ENCODE measurements at regions not wholly inside any gene's neighbourhood (a gene's known extent, or its start where the extent isn't known, plus 50 kb on each side); places are given as distances from the start of the nearest gene placed in this dataset.

DNA sequence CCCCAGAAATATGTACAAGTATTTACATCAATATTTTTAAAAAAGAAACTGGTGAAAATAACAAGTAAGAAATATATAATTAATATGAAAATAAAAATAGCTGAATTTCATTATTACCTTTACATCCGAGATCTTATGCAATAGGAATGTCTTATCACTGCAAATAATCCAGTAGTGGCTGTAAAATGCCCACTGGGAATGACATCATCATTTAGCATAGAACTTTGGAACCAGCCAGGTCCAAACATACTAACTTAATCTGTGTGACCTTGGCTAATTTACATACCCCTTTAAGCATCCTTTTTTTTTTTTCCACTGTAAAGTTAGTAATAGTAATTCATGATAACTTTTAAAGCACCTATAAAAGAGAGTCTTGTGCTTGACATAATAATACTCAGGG, 611.7 kb downstream of the ZIC1 start (continued):
- TF ChIP-seq ETS1 (IDR thresholded peaks at IDR 0.05) (no peak), POLR2AphosphoS5 (IDR thresholded peaks at IDR 0.05; ENCODE audit: low read depth) (no peak), ZNF462 (CRISPR knock-in tag; IDR thresholded peaks at IDR 0.05) (no peak), ZNF331 (CRISPR knock-in tag; IDR thresholded peaks at IDR 0.05; ENCODE audit: low read depth) (no peak), ZNF114 (CRISPR knock-in tag; IDR thresholded peaks at IDR 0.05) (no peak)

DNA sequence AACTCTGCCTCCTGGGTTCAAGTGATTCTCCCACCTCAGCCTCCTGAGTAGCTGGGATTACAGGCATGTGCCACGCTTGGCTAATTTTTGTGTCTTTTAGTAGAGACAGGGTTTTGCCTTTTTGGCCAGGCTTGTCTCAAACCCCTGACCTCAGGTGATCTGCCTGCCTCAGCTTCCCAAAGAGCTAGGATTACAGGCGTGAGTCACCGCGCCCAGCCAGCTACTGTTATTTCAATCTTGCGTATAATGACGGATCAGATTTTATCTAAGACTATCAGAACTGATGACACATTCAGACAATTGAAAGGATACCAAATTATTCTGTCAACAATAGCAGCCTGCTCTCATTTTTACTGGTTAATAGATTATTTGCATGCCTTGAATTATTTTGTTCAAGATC, 612.2 kb downstream of the ZIC1 start:
- H3K4me1 ChIP-seq (ENCODE audit: insufficient read depth): no peaks in the 10 kb centered on the region
- no peaks in the 10 kb centered on the region; the same call in 2 of the 3 replicates for H3K36me3 Mint-ChIP-seq (ENCODE audit: low read depth)
- peaks cover 6% of the 10 kb centered on the region; the same call in 1 of the 3 replicates for H3K9me3 Mint-ChIP-seq
- H3K4me2 ChIP-seq: no peak overlapping the region
- H3K27me3 Mint-ChIP-seq (ENCODE audit: insufficient read depth, low read depth, poor library complexity): peaks cover 10% of the 10 kb centered on the region
- H3K79me2 ChIP-seq (replicated peaks; ENCODE audit: insufficient read depth): no peaks in the 10 kb centered on the region
- peaks cover 6% of the 10 kb centered on the region for H3K9me2 ChIP-seq (ENCODE audit: insufficient read depth)
- H3K27me3 ChIP-seq (ENCODE audit: insufficient read depth): no peaks in the 10 kb centered on the region
- DNase-seq (ENCODE audit: low spot score): no peak
- H3K4me3 ChIP-seq: no peak overlapping the region
- H3K27ac ChIP-seq (ENCODE audit: low read depth): no peak overlapping the region
- H3F3A ChIP-seq (replicated peaks; ENCODE audit: low read depth): no peaks in the 10 kb centered on the region
- ATAC-seq: no peak
- H4K20me1 ChIP-seq (replicated peaks; ENCODE audit: insufficient read depth): no peaks in the 10 kb centered on the region
- H2AFZ ChIP-seq: no peak overlapping the region
- peaks cover 2% of the 10 kb centered on the region; the same call in 1 of the 3 replicates for H3K4me1 Mint-ChIP-seq
- H3K4me3 Mint-ChIP-seq: no peak overlapping the region
- no peak overlapping the region for H3K27ac Mint-ChIP-seq
- H3K36me3 ChIP-seq (ENCODE audit: insufficient read depth): no peaks in the 10 kb centered on the region
- TF ChIP-seq NANOG (IDR thresholded peaks at IDR 0.05; ENCODE audit: borderline replicate concordance) (no peak), EZH2 (IDR thresholded peaks at IDR 0.05; ENCODE audit: low read depth, unreplicated experiment) (no peak), REST (IDR thresholded peaks at IDR 0.05; ENCODE audit: unreplicated experiment) (no peak)
- TF ChIP-seq, protein P1, sequence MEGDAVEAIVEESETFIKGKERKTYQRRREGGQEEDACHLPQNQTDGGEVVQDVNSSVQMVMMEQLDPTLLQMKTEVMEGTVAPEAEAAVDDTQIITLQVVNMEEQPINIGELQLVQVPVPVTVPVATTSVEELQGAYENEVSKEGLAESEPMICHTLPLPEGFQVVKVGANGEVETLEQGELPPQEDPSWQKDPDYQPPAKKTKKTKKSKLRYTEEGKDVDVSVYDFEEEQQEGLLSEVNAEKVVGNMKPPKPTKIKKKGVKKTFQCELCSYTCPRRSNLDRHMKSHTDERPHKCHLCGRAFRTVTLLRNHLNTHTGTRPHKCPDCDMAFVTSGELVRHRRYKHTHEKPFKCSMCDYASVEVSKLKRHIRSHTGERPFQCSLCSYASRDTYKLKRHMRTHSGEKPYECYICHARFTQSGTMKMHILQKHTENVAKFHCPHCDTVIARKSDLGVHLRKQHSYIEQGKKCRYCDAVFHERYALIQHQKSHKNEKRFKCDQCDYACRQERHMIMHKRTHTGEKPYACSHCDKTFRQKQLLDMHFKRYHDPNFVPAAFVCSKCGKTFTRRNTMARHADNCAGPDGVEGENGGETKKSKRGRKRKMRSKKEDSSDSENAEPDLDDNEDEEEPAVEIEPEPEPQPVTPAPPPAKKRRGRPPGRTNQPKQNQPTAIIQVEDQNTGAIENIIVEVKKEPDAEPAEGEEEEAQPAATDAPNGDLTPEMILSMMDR (conservative IDR thresholded peaks at IDR 0.05; ENCODE audit: low read depth in 2 of 2): no peak

Measured in GM23338 (cell line).